ENCODE measurements at regions not wholly inside any gene's neighbourhood (a gene's known extent, or its start where the extent isn't known, plus 50 kb on each side); places are given as distances from the start of the nearest gene placed in this dataset.
"Not testable (repeated sequence)": the region's sequence is repeated elsewhere in the genome, so short reads cannot be mapped to it uniquely, and the experiment has no call there.

DNA sequence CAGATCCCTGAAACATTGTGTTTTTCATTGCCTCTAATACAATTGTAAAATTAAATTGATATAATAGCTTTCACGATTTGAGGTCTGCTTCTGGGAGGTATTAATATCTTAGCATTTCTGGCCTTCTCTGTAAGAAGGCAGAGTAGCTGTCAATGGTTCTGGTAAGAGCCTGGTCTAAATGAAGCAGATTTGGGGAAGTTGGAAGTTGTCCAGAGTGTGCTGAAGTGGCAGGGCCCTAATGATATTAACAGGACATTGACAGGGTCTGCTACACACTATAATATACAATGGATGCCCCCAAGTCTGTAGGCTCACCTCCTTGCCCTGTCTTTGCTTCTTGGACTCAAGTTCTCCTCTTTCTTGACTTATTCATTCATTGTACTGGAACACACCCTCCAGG lies 99.5 kb downstream of the C4BPA start (continued):
- TF ChIP-seq, protein P1, sequence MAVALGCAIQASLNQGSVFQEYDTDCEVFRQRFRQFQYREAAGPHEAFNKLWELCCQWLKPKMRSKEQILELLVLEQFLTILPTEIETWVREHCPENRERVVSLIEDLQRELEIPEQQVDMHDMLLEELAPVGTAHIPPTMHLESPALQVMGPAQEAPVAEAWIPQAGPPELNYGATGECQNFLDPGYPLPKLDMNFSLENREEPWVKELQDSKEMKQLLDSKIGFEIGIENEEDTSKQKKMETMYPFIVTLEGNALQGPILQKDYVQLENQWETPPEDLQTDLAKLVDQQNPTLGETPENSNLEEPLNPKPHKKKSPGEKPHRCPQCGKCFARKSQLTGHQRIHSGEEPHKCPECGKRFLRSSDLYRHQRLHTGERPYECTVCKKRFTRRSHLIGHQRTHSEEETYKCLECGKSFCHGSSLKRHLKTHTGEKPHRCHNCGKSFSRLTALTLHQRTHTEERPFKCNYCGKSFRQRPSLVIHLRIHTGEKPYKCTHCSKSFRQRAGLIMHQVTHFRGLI (tag by site-specific recombination; IDR thresholded peaks at IDR 0.05), result no peak
- TF ChIP-seq ZNF202 (tag by site-specific recombination; IDR thresholded peaks at IDR 0.05; ENCODE audit: borderline replicate concordance) (no peak), ZNF585B (tag by site-specific recombination; IDR thresholded peaks at IDR 0.05) (no peak), TCF7L2 (IDR thresholded peaks at IDR 0.05; ENCODE audit: borderline replicate concordance, low read depth, low read length) (no peak), ZSCAN23 (tag by site-specific recombination; IDR thresholded peaks at IDR 0.05) (no peak), ZBTB21 (tag by site-specific recombination; IDR thresholded peaks at IDR 0.05) (no peak), ZNF366 (tag by site-specific recombination; conservative IDR thresholded peaks at IDR 0.05) (no peak), IKZF3 (tag by site-specific recombination; IDR thresholded peaks at IDR 0.05) (no peak), ZNF10 (tag by site-specific recombination; IDR thresholded peaks at IDR 0.05) (no peak), SCRT2 (tag by site-specific recombination; IDR thresholded peaks at IDR 0.05) (no peak)
- TF ChIP-seq, protein P2, sequence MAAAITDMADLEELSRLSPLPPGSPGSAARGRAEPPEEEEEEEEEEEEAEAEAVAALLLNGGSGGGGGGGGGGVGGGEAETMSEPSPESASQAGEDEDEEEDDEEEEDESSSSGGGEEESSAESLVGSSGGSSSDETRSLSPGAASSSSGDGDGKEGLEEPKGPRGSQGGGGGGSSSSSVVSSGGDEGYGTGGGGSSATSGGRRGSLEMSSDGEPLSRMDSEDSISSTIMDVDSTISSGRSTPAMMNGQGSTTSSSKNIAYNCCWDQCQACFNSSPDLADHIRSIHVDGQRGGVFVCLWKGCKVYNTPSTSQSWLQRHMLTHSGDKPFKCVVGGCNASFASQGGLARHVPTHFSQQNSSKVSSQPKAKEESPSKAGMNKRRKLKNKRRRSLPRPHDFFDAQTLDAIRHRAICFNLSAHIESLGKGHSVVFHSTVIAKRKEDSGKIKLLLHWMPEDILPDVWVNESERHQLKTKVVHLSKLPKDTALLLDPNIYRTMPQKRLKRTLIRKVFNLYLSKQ (tag by site-specific recombination; IDR thresholded peaks at IDR 0.05; ENCODE audit: borderline replicate concordance), result no peak

DNA sequence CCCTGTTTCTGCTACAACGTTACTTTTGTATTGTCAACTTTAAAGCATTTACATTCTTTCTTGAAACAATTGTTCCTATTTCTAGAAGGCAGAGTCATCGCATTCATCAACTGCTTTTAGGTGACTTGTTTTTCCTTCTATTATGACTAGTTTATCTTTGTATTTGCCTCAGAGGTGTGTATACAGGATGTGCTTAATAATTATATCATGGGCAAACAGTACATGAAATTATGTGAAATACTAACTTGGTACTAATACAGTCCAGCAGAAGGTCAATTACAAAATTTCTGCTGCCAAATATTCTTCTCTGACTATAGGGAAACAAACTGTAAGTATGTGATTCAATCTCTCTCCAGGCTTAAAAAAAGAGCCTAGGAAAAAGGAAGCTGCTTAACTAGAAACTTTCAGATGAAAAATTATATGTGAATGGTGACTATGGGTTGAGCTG lies 101.6 kb downstream of the C4BPA start:
- CTCF ChIA-PET, result no interaction called here
- POLR2A ChIA-PET, result no interaction called here
- no peak overlapping the region for H3K27ac ChIP-seq (ENCODE audit: extremely low read depth, low read depth, low read length)

DNA sequence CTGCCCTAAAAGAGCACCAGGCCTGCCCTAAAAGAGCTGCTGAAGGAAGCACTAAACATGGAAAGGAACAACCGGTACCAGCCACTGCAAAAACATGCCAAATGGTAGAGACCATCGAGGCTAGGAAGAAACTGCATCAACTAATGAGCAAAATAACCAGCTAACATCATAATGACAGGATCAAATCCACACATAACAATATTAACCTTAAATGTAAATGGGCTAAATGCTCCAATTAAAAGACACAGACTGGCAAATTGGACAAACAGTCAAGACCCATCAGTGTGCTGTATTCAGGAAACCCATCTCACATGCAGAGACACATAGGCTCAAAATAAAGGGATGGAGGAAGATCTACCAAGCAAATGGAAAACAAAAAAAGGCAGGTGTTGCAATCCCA lies 104.7 kb downstream of the C4BPA start:
- H3K36me3 ChIP-seq (ENCODE audit: control insufficient read depth in 2 of 2, insufficient read depth in 1 of 2, low read length in 2 of 2); H3K4me1 ChIP-seq (ENCODE audit: control insufficient read depth, insufficient read depth, low read length); CTCF ChIA-PET; H3K27ac ChIP-seq (ENCODE audit: extremely low read depth, low read depth, low read length); H3K4me3 ChIP-seq (ENCODE audit: low read depth, low read length); H3K9me3 ChIP-seq (ENCODE audit: control insufficient read depth, insufficient read depth, low read depth, low read length); POLR2A ChIA-PET: not testable (repeated sequence)

More for the DNA sequence above, 101.6 kb downstream of the C4BPA start:
- Histone ChIP-seq H3K4me3 (ENCODE audit: low read depth, low read length) (no peak overlapping the region), H3K4me1 (ENCODE audit: control insufficient read depth, insufficient read depth, low read length) (no peaks in the 10 kb centered on the region), H3K36me3 (ENCODE audit: control insufficient read depth in 2 of 2, insufficient read depth in 1 of 2, low read length in 2 of 2) (no peaks in the 10 kb centered on the region), H3K9me3 (ENCODE audit: control insufficient read depth, insufficient read depth, low read depth, low read length) (no peaks in the 10 kb centered on the region)
- no peak for TF ChIP-seq ZFHX2 (tag by site-specific recombination; conservative IDR thresholded peaks at IDR 0.05)

DNA sequence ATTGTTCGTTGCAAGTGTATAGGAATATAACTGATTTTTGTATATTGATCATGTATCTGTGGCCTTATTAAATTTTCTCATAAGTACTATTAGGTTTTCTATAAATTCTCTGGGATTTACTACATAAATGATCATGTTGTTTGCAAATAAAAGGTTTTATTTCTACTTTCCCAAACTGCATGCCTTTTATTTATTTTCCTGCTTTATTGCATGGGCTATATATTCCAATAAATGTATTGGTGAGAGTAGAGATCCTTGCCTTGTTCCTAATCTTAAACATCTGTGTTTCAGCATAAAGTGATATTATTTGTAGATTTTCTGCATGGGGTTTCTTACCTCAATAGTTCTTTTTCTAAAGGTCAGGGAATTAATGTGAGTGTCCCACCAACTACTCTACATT lies 107.0 kb upstream of the CD55 start:
- TF ChIP-seq, protein P3, sequence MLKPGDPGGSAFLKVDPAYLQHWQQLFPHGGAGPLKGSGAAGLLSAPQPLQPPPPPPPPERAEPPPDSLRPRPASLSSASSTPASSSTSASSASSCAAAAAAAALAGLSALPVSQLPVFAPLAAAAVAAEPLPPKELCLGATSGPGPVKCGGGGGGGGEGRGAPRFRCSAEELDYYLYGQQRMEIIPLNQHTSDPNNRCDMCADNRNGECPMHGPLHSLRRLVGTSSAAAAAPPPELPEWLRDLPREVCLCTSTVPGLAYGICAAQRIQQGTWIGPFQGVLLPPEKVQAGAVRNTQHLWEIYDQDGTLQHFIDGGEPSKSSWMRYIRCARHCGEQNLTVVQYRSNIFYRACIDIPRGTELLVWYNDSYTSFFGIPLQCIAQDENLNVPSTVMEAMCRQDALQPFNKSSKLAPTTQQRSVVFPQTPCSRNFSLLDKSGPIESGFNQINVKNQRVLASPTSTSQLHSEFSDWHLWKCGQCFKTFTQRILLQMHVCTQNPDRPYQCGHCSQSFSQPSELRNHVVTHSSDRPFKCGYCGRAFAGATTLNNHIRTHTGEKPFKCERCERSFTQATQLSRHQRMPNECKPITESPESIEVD (tag by site-specific recombination; IDR thresholded peaks at IDR 0.05), result no peak
- TF ChIP-seq SETDB1 (IDR thresholded peaks at IDR 0.05; ENCODE audit: insufficient read length, low read length) (peak; percentile 53), ZNF239 (tag by site-specific recombination; IDR thresholded peaks at IDR 0.05) (no peak)
- Histone ChIP-seq H3K9me3 (ENCODE audit: control insufficient read depth, insufficient read depth, low read depth, low read length) (no peaks in the 10 kb centered on the region), H3K36me3 (ENCODE audit: control insufficient read depth in 2 of 2, insufficient read depth in 1 of 2, low read length in 2 of 2) (no peaks in the 10 kb centered on the region), H3K27ac (ENCODE audit: extremely low read depth, low read depth, low read length) (no peak overlapping the region), H3K4me3 (ENCODE audit: low read depth, low read length) (no peak overlapping the region), H3K4me1 (ENCODE audit: control insufficient read depth, insufficient read depth, low read length) (no peaks in the 10 kb centered on the region)
- CTCF ChIA-PET, result no interaction called here
- POLR2A ChIA-PET, result no interaction called here
